ENCODE measurements at regions not wholly inside any gene's neighbourhood (a gene's known extent, or its start where the extent isn't known, plus 50 kb on each side); places are given as distances from the start of the nearest gene placed in this dataset.

- TF ChIP-seq CTCF (IDR thresholded peaks at IDR 0.05) (no peak), EP300 (IDR thresholded peaks at IDR 0.05) (no peak), POLR2A (IDR thresholded peaks at IDR 0.05) (no peak), POLR2AphosphoS5 (IDR thresholded peaks at IDR 0.05) (no peak)
Measured at GRCh38 chrX:65300104-65300809, 234.3 kb downstream of the LAS1L start.

All from upper lobe of left lung (tissue), 4 donors.